Endothelial cell of umbilical vein (primary cell): ENCODE measurements at regions not wholly inside any gene's neighbourhood (a gene's known extent, or its start where the extent isn't known, plus 50 kb on each side); places are given as distances from the start of the nearest gene placed in this dataset.

Experiments used
- BruUV-seq: library from RNA; stranded (reverse); fragments of 400-500 nt; replicated peaks from 2 replicates; lab custom pipeline; 2021; lab: Mats Ljungman, UMichigan
- CTCF ChIA-PET: fragments of 300-600, 350-600 bp; sonication (Branson Sonifier 250); formaldehyde crosslinking; loops from one replicate; lab custom pipeline; 2021; ENCODE audit warnings: antibody characterized with exemption, inconsistent platforms; lab: Charles Lee
- POLR2A ChIA-PET: fragments of 300-600, 350-600 bp; sonication (Branson Sonifier 250); formaldehyde crosslinking; loops from one replicate; lab custom pipeline; 2021; ENCODE audit warnings: antibody characterized with exemption, inconsistent platforms; lab: Charles Lee
- DNase-seq: peaks from one replicate; pipeline ENCODE4 v3.0.0-alpha.2; 2011; ENCODE audit warnings: low read depth, low spot score
- FAIRE-seq: peaks from 2 replicates; lab custom pipeline; 2011; peaks lifted over from hg19 to GRCh38; lab: Jason Lieb, UNC
- H2AFZ ChIP-seq: 2 replicates; pipeline ENCODE4 v1.6.0; 2012; ENCODE audit warnings: low read depth, low read length, control low read depth, inconsistent platforms
- H3K27ac ChIP-seq: 2 replicates; pipeline ENCODE4 v1.5.1; 2011; ENCODE audit warnings: low read depth, mild to moderate bottlenecking, control low read depth, low read length, moderate library complexity; ENCODE audit not compliant: insufficient read depth
- H3K27me3 ChIP-seq, 2 experiments: 2 replicates each; pipeline versions ENCODE4 v1.6.0 to v1.6.1; 2011; ENCODE audit warnings: low read length in 2 of 2, mixed read lengths in 1 of 2; ENCODE audit not compliant: control insufficient read depth in 2 of 2, insufficient read depth in 2 of 2
- H3K36me3 ChIP-seq, 2 experiments: 2 replicates in 1 of 2; 3 replicates in 1 of 2; pipeline ENCODE4 v1.5.1; 2011; ENCODE audit warnings: low read length in 2 of 2, mild to moderate bottlenecking in 1 of 2, moderate library complexity in 1 of 2; ENCODE audit not compliant: control insufficient read depth in 2 of 2, insufficient read depth in 2 of 2; ENCODE audit errors: extremely low read depth in 1 of 2
- H3K4me1 ChIP-seq: 3 replicates; pipeline ENCODE4 v1.5.1; 2011; ENCODE audit warnings: mild to moderate bottlenecking, low read length; ENCODE audit not compliant: control insufficient read depth, insufficient read depth; ENCODE audit errors: extremely low read depth
- H3K4me2 ChIP-seq: 2 replicates; pipeline ENCODE4 v1.6.1; 2011; ENCODE audit warnings: low read length, control low read depth, mixed read lengths; ENCODE audit not compliant: insufficient read depth
- H3K4me3 ChIP-seq, 3 experiments: fragments of 200-600 bp in 1 of 3; sonication (generic), shearing (Covaris generic) in 1 of 3; replicated peaks in 1 of 3; 2 replicates each; pipeline ENCODE4 v1.5.1; 2011 to 2016; ENCODE audit warnings: control low read depth in 3 of 3, low read length in 3 of 3, mild to moderate bottlenecking in 2 of 3, inconsistent platforms in 1 of 3, low read depth in 1 of 3, moderate library complexity in 1 of 3; ENCODE audit not compliant: insufficient read depth in 1 of 3
- H3K79me2 ChIP-seq: 2 replicates; pipeline ENCODE4 v1.6.0; 2012; ENCODE audit warnings: low read length, inconsistent platforms; ENCODE audit not compliant: control insufficient read depth, insufficient read depth
- H3K9ac ChIP-seq: replicated peaks from 2 replicates; pipeline ENCODE3; 2011; ENCODE audit warnings: low read length, control low read depth; ENCODE audit not compliant: insufficient read depth; ENCODE audit errors: extremely low read depth
- H3K9me1 ChIP-seq: replicated peaks from 3 replicates; pipeline ENCODE4 v1.6.0; 2011; ENCODE audit warnings: mild to moderate bottlenecking, low read length; ENCODE audit not compliant: control insufficient read depth, insufficient read depth; ENCODE audit errors: extremely low read depth
- H3K9me3 ChIP-seq: replicated peaks from 2 replicates; pipeline ENCODE4 v1.5.1; 2012; ENCODE audit warnings: low read length, inconsistent platforms; ENCODE audit not compliant: control insufficient read depth, insufficient read depth
- H4K20me1 ChIP-seq: replicated peaks from 2 replicates; pipeline ENCODE3; 2011; ENCODE audit warnings: mild to moderate bottlenecking, low read length; ENCODE audit not compliant: control insufficient read depth, insufficient read depth; ENCODE audit errors: extremely low read depth
- EZH2 ChIP-seq: IDR thresholded peaks from 2 replicates; pipeline ENCODE4 v1.6.1; 2012; ENCODE audit warnings: borderline replicate concordance, low read depth, mild to moderate bottlenecking, moderate library complexity, low read length, inconsistent platforms; ENCODE audit not compliant: severe bottlenecking
- FOS ChIP-seq: IDR thresholded peaks from 2 replicates; pipeline ENCODE4 v1.6.1; 2011; ENCODE audit warnings: mild to moderate bottlenecking, low read length, moderate library complexity, borderline replicate concordance; ENCODE audit not compliant: insufficient read depth
- GATA2 ChIP-seq: IDR thresholded peaks from 2 replicates; pipeline ENCODE4 v1.7.0; 2011; ENCODE audit warnings: low read depth, mild to moderate bottlenecking, moderate library complexity, mixed read lengths, low read length; ENCODE audit not compliant: insufficient read length, insufficient read depth
- JUN ChIP-seq: IDR thresholded peaks from 2 replicates; pipeline ENCODE4 v1.6.1; 2011; ENCODE audit warnings: borderline replicate concordance, low read depth; ENCODE audit not compliant: insufficient read length, insufficient read depth
- MYC ChIP-seq: IDR thresholded peaks from one replicate; pipeline ENCODE4 v1.6.1; 2011; ENCODE audit warnings: mild to moderate bottlenecking, low read depth, low read length
- POLR2A ChIP-seq: IDR thresholded peaks from 2 replicates; pipeline ENCODE4 v1.6.1; 2012; ENCODE audit warnings: low read depth, mild to moderate bottlenecking, control low read depth, low read length
- POLR2AphosphoS5 ChIP-seq: IDR thresholded peaks from 2 replicates; pipeline ENCODE4 v1.6.1; 2012; ENCODE audit warnings: low read depth, mild to moderate bottlenecking, control low read depth, low read length, moderate library complexity; ENCODE audit not compliant: insufficient read depth
- dilution Hi-C: fragments of 300-500 bp; cut with MboI; formaldehyde crosslinking; loops from one replicate; pipeline ENCODE4 v1.15.0; 2019; ENCODE audit warnings: low sequenced_read_pairs; ENCODE audit not compliant: extremely low pct_ligation_motif_present
- intact Hi-C: fragments of 100-400 bp; cut with micrococcal nuclease; formaldehyde crosslinking; loops from one replicate; pipeline ENCODE4 v1.10.0; 2022
- TF ChIP-seq, protein P1 (sequence below), 2 donors: IDR thresholded peaks; 1 replicate in 1 of 2; 2 replicates in 1 of 2; pipeline ENCODE4 v1.5.1; 2011; ENCODE audit warnings: low read length in 2 of 2, mild to moderate bottlenecking in 2 of 2, moderate library complexity in 2 of 2, control low read depth in 1 of 2, inconsistent platforms in 1 of 2, low read depth in 1 of 2; ENCODE audit not compliant: insufficient read depth in 1 of 2; ENCODE audit errors: extremely low read depth in 1 of 2
- TF ChIP-seq, protein P2 (sequence below): IDR thresholded peaks from 2 replicates; pipeline ENCODE4 v1.6.1; 2011; ENCODE audit not compliant: insufficient read depth, insufficient read length

DNA sequence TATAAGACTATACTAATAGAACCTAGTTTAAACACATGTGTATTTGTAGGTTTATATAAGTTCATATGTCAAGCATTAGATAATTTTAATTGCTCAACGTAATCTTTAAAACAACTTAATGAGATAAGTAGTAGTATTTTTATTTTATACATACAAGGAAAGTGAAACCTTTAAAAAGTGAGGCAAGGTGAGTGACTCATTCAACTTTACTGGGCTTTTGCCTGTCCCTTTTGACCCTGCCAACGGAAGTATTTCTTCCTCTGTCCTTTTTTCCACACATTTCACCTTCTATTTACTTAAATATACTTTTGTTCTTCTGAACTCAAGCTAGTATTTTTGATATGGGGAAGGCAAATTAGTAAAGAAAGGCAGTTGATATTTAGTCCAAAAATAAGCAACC, 78.5 kb downstream of the KBTBD8 start:
- no peaks in the 10 kb centered on the region for H3K9me1 ChIP-seq
- intact Hi-C loops (no loop called here), dilution Hi-C loops (no loop called here)
- no peaks in the 10 kb centered on the region for H3K79me2 ChIP-seq
- no peak overlapping the region for H3K27ac ChIP-seq
- H3K36me3 ChIP-seq: no peaks in the 10 kb centered on the region
- FAIRE-seq (peak; percentile 73), DNase-seq (no peak)
- H3K4me3 ChIP-seq: no peak overlapping the region
- H3K9ac ChIP-seq: no peak overlapping the region
- H3K27me3 ChIP-seq: no peaks in the 10 kb centered on the region
- peak overlapping the region; percentile 34 for H3K4me2 ChIP-seq
- ChIA-PET POLR2A (no interaction called here), CTCF (interaction anchor here (1.0 to 1.4 kb wide), 2 partner anchors 30 to 37 kb away, joined by 3 to 7 read pairs; no protein-coding TSS in a partner anchor)
- H3K9me3 ChIP-seq: no peaks in the 10 kb centered on the region
- no peak for TF ChIP-seq JUN
- TF ChIP-seq FOS: peak; percentile 37
- no peak for TF ChIP-seq GATA2
- H3K4me1 ChIP-seq: peaks cover 7% of the 10 kb centered on the region
- H2AFZ ChIP-seq: no peak overlapping the region
- no TSS peak for BruUV-seq
- no peaks in the 10 kb centered on the region for H4K20me1 ChIP-seq

DNA sequence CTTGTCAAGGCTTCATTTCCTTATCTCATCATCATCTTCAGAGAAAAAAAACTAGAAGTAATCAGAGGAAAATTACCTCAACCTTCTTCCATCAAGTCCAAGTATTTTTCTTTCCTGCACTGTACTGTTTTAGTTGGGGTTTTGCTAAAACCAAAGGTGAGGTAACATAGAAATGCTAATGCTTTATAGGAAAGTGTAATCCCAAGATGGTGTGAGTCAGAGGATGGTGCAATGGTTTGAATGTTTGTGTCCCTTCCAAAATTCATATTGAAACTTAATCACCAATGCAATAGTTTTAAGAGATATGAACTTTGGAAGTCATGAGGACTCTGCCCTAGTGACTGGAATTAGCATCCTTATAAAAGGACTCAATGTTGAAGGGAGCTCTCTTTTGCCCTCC, 79.5 kb downstream of the KBTBD8 start:
- no peak overlapping the region for H3K9ac ChIP-seq
- no peaks in the 10 kb centered on the region for H4K20me1 ChIP-seq
- intact Hi-C loops (no loop called here), dilution Hi-C loops (no loop called here)
- TF ChIP-seq, protein P1, sequence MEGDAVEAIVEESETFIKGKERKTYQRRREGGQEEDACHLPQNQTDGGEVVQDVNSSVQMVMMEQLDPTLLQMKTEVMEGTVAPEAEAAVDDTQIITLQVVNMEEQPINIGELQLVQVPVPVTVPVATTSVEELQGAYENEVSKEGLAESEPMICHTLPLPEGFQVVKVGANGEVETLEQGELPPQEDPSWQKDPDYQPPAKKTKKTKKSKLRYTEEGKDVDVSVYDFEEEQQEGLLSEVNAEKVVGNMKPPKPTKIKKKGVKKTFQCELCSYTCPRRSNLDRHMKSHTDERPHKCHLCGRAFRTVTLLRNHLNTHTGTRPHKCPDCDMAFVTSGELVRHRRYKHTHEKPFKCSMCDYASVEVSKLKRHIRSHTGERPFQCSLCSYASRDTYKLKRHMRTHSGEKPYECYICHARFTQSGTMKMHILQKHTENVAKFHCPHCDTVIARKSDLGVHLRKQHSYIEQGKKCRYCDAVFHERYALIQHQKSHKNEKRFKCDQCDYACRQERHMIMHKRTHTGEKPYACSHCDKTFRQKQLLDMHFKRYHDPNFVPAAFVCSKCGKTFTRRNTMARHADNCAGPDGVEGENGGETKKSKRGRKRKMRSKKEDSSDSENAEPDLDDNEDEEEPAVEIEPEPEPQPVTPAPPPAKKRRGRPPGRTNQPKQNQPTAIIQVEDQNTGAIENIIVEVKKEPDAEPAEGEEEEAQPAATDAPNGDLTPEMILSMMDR (IDR thresholded peaks at IDR 0.05; ENCODE audit: extremely low read depth in 1 of 2, insufficient read depth in 1 of 2, low read depth in 1 of 2, low read length in 2 of 2): no peak
- no peak for TF ChIP-seq GATA2
- TF ChIP-seq EZH2: no peak
- no peak for TF ChIP-seq POLR2AphosphoS5
- no peak for TF ChIP-seq MYC
- TF ChIP-seq FOS: no peak
- TF ChIP-seq, protein P2, sequence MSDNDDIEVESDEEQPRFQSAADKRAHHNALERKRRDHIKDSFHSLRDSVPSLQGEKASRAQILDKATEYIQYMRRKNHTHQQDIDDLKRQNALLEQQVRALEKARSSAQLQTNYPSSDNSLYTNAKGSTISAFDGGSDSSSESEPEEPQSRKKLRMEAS: no peak
- TF ChIP-seq JUN: no peak
- TF ChIP-seq POLR2A: no peak
- CTCF ChIA-PET: no interaction called here
- no peak overlapping the region for H3K27ac ChIP-seq
- BruUV-seq: no TSS peak
- no peak overlapping the region for H3K4me2 ChIP-seq
- POLR2A ChIA-PET: no interaction called here
- no peak for FAIRE-seq
- no peaks in the 10 kb centered on the region for H3K9me3 ChIP-seq
- DNase-seq: no peak
- H3K9me1 ChIP-seq: no peaks in the 10 kb centered on the region
- no peaks in the 10 kb centered on the region for H3K27me3 ChIP-seq
- no peak overlapping the region for H3K4me3 ChIP-seq
- H3K36me3 ChIP-seq: no peaks in the 10 kb centered on the region
- H2AFZ ChIP-seq: no peak overlapping the region
- H3K4me1 ChIP-seq: peaks cover 8% of the 10 kb centered on the region
- H3K79me2 ChIP-seq: no peaks in the 10 kb centered on the region
